MM.1S (cell line): ENCODE measurements at regions not wholly inside any gene's neighbourhood (a gene's known extent, or its start where the extent isn't known, plus 50 kb on each side); places are given as distances from the start of the nearest gene placed in this dataset.

Experiments used
- CTCF ChIP-seq: fragments of 300-600 bp; sonication (generic); IDR thresholded peaks from 2 replicates; pipeline ENCODE4 v1.5.1; 2016; ENCODE audit warnings: antibody characterized with exemption, low read length, mixed read lengths
- EZH2 ChIP-seq: fragments of 300-600 bp; sonication (generic); optimal IDR thresholded peaks from 2 replicates; pipeline ENCODE3; 2017; ENCODE audit warnings: low read depth, mild to moderate bottlenecking, antibody characterized with exemption, low read length, mixed read lengths
- EZH2phosphoT487 ChIP-seq: fragments of 300-600 bp; sonication (generic); IDR thresholded peaks from 2 replicates; pipeline ENCODE4 v1.6.1; 2018; ENCODE audit warnings: antibody characterized with exemption, low read length

- TF ChIP-seq CTCF (no peak), EZH2phosphoT487 (no peak), EZH2 (no peak)
These were observed 549.5 kb upstream of the ARGLU1 start for GRCh38 chr13:107117327-107118012.
